Mammary epithelial cell (primary cell): ENCODE measurements at regions not wholly inside any gene's neighbourhood (a gene's known extent, or its start where the extent isn't known, plus 50 kb on each side); places are given as distances from the start of the nearest gene placed in this dataset.

Experiments
- CTCF ChIP-seq, 2 donors: IDR thresholded peaks in 1 of 2; conservative IDR thresholded peaks in 1 of 2; 2 replicates each; pipeline ENCODE4 v1.5.1; 2011 to 2012; ENCODE audit warnings: inconsistent platforms in 2 of 2, low read length in 2 of 2, mild to moderate bottlenecking in 2 of 2, control low read depth in 1 of 2, low read depth in 1 of 2; ENCODE audit not compliant: insufficient read depth in 1 of 2; ENCODE audit errors: extremely low read depth in 1 of 2
- EZH2 ChIP-seq: IDR thresholded peaks from 2 replicates; pipeline ENCODE4 v1.6.1; 2012; ENCODE audit warnings: low read length, inconsistent platforms, borderline replicate concordance

DNA sequence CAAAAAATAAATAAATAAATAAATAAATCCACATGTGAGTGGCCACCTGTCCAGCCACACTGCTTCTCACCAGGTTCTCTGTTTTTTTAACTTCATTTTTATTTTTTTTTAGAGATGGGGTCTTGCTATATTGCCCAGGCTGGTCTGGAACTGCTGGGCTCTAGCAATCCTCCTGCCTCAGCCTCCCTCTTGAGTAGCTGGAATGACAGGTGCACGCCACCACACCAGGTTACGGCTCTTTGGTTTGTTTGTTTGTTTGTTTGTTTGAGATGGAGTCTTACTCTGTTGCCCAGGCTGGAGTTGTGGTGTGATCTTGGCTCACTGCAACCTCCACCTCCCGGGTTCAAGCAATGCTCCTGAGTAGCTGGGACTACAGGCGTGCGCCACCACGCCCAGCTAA is 94.5 kb upstream of the CACNA1A start:
- TF ChIP-seq CTCF (conservative IDR thresholded peaks at IDR 0.05 in 1 of 2, IDR thresholded peaks at IDR 0.05 in 1 of 2; ENCODE audit: extremely low read depth in 1 of 2, insufficient read depth in 1 of 2, low read depth in 1 of 2, low read length in 2 of 2), result no peak
- TF ChIP-seq EZH2, result no peak
